Stimulated activated CD4-positive, alpha-beta T cell treated with anti-CD3 and anti-CD28 coated beads, Interleukin-1b, Interleukin-23, amount 100 ng/mL, for 4 hours (primary cell): ENCODE measurements at regions not wholly inside any gene's neighbourhood (a gene's known extent, or its start where the extent isn't known, plus 50 kb on each side); places are given as distances from the start of the nearest gene placed in this dataset.
"Not testable (repeated sequence)": the region's sequence is repeated elsewhere in the genome, so short reads cannot be mapped to it uniquely, and the experiment has no call there.

Experiments
- DNase-seq, 2 donors: peaks; one replicate each; pipeline ENCODE4 v3.0.0-alpha.2; 2020; ENCODE audit warnings: low read depth in 2 of 2

DNA sequence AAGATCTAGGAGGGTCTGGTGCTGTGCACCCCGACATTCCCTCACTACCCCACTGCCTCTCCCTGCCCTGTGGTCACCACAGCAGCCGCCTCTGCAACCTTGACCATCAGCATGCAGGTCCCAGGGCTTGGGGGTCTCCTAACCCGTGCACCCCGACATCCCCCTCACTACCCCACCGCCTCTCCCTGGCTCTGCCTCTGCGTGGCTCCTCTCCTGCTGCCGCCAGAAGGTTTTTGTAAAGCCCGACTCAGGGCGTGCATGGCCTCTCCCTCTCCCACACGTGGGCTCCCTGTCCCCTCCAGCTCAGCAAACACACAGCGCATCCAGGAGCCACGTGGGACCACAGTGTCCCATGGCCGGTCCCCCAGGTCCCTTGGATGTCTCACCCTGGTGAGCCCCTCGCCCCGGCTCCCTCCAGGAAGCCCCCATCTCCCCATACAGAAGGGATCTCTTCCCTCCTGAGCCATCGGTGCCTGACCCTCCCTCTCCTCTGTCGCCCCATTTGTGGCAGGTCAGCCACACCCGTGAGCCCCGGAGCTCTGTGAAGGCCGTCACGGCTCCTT, 112.5 kb upstream of the LPCAT1 start:
- not testable (repeated sequence) for DNase-seq

DNA sequence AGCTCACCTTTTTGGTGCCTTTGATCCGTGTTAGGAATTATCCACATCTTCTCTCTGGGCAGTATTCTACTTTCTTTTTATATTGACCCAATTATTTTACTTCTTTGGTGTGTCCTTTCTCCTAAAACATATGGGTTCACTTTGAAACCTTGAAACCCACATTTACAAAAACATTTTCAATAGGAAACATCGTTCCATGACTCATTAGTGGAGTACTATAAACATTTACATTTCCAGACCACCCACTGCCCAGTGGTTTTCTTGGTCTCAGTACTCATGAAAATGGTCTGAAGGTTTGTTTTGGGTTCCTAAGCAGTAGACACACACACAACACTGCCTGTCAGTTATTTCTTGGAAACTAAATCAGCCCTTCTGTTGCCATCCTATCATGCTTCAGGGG, 111.7 kb upstream of the LPCAT1 start:
- DNase-seq, result not testable (repeated sequence)

DNA sequence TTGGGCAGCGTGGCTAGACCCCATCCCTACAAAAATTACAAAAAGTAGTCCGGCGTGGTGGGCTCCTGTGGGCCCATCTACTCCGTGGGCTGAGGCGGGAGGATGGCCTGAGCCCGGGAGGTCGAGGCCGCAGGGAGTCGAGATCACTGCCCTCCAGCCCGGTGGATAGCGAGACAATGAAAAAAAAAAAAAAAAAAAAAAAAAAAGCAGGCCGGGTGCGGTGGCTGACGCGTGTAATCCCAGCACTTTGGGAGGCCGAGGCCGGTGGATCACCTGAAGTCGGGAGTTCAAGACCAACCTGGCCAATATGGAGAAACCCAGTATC, 110.5 kb upstream of the LPCAT1 start:
- no peak for DNase-seq

DNA sequence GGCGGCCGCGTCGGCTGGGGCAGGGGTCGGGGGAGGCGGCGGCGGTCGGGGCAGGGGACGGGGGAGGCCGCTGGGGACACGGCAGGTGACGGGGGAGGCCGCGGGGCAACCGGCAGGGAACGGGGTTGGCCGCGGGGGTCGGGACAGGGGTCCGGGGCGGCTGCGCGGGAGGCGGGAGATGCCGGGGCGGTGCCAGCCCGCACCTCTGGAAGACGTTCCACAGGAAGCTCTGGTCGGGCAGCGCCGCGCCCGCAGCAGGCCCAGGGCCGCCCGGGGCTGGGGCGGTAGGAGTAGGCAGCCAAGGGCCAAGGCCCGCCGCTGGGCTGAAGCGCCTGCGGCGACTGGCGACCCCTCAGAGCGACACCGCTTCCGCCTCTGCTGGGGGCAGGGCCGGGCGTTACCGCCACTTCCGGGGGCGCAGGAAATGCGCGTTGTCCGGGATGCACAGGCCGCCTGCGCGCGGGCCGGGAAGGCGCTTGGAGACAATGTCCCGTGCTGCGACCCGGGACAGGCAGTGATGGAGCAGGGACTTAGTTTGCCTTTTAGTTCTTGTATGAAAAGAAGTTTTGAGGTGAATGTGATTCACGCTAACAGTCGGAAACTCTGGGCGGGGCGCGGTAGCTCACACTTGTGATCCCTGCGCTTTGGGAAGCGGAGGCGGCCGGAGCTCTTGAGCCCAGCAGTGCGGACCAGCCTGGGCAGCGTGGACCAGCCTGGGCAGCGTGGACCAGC, 110.0 kb upstream of the LPCAT1 start:
- DNase-seq, result peak; percentile 46 to 69

DNA sequence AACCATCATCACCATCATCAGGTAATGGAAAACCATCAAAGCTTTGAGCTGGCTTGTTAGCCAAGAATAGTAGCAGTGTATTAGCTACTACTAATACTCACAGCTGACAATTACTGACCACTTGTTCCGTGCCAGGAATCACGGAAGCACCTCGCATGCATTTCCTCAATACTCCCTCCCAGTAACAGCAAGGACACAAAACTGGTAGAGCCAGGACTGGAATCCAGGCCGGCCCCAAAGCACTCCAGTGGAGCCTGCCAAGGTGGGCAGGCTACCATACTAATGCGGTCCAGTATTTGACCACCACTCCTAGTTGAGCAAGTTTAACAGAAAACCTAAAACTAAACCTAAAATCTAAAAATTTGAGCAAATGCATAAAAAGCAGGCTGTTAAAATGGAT, 107.2 kb upstream of the LPCAT1 start:
- DNase-seq, result not testable (repeated sequence)

DNA sequence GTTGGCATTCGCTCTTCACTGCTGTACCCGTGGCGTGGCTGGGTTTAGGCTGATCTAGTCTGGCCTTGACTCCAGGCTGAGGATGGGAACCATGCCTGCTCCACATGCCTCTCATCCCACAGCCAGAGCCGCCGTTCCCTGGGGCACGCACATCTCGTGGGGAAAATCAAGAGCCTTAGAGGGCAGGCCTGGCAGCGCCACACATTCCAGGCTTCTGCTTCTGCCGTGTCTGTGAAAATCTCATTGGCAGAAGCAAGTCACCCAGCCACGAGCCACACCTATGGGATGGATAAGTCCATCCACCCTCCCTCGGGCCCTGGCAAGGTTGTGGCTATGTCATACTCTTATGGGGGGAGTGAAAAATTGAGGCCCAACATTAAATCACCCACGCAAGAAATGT, 102.6 kb upstream of the LPCAT1 start:
- not testable (repeated sequence) for DNase-seq

DNA sequence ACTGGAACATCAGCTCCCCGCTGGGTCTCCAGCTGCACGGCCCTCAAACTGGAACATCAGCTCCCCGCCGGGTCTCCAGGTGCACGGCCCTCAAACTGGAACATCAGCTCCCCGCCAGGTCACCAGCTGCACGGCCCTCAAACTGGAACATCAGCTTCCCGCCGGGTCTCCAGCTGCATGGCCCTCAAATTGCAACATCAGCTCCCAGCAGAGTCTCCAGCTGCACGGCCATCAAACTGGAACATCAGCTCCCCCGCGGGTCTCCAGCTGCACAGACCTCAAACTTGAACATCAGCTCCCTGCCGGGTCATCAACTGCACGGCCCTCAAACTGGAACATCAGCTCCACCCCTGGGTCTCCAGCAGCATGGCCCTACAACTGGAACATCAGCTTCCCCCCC, 95.8 kb upstream of the LPCAT1 start:
- not testable (repeated sequence) for DNase-seq

DNA sequence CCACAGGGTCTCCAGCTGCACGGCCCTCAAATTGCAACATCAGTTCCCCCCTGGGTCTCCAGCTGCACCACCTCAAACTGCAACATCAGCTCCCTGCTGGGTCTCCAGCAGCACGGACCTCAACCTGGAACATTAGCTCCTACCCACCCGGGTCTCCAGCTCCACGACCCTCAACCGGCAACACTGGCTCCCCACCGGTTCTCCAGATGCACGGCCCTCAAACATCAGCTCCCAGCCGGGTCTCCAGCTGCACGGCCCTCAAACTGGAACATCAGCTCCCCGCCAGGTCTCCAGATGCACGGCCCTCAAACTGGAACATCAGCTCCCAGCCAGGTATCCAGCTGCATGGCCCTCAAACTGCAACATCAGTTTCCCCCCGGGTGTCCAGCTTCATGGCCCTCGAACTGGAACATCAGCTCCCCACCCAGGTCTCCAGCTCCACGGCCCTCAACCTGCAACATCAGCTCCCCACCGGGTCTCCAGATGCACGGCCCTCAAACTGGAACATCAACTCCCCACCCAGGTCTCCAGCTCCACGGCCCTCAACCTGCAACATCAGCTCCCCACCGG, 94.6 kb upstream of the LPCAT1 start:
- DNase-seq, result not testable (repeated sequence)

DNA sequence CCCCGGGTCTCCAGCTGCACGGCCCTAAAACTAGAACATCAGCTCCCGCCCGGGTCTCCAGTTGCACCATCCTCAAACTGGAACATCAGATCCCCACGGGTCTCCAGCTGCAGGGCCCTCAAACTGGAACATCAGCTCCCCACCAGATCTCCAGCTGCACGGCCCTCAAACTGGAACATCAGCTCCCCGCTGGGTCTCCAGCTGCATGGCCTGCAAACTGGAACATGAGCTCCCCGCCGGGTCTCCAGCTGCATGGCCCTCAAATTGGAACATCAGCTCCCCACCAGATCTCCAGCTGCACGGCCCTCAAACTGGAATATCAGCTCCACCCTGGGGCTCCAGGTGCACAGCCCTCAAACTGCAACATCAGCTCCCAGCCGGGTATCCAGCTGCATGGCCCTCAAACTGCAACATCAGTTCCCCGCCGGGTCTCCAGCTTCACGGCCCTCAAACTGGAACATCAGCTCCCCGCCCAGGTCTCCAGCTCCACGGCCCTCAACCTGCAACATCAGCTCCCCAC, 93.5 kb upstream of the LPCAT1 start:
- DNase-seq, result not testable (repeated sequence)

DNA sequence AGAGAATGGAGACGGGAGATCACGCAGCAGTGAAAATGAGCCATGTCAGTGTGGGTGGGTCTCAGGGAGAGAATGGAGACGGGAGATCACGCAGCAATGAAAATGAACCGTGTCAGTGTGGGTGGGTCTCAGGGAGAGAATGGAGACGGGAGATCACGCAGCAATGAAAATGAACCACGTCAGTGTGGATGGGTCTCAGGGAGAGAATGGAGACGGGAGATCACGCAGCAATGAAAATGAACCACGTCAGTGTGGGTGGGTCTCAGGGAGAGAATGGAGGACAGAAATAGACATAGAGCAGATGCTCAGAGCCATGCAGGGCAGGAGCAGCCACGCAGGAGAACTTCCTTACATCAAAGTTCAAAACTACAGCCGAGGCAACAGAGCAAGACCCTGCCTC, 89.8 kb upstream of the LPCAT1 start:
- not testable (repeated sequence) for DNase-seq

DNA sequence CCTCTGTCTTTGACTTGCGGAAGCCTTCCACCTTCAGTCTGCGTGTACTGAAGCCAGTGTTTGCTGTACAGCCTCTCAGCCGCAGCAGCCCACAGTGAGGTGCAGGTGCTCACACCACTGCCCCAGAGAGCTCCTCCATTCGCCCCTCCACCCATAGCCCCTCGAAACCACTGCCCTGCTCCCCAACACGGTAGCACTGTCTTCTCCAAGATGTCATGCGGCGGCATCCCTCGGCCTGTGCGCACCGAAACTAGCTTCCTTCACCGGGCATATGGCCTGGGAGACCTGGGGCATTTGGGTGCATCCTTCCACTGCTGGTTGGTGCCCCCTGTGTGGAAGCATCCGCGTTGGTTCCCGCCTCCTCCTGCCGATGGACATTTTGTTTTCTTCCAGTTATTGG, 86.8 kb upstream of the LPCAT1 start:
- not testable (repeated sequence) for DNase-seq

DNA sequence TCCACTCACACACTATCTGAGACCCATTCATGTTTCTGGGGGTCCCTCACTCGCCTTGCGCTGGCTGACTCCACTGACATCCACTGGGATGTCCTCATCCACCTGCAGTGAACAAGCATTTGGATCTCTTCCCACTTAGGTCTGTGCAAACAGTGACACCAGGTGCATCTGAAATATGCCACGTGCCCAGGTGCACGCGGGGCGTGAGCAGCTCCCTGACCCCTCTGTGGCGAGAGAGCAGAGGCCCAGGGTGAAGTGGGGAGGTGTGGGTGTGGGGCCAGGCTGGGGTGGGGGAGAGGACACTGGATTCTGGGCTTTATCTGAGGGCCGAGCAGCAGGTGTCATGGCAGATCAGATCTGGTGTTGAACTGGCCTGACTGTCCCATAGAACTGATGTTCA, 85.4 kb upstream of the LPCAT1 start:
- DNase-seq, result not testable (repeated sequence)

DNA sequence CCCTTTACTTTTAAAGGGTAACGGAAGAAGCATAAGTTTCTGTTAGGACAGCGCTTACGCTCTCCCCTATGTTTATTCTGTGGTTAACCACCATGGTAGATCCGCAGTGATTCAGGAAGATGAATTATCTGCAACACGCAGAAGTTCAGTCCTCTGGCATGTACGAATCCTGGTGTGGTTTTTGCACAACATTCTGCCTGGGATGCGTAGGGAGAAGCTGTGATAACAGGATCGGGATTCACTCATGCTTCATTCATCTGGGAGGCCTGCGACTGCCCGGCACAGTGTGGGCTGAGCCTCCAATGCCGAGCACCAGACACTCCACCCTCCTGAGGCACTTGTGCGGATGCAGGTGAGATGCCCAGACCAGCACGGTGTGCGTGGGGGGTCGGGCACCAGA, 84.6 kb upstream of the LPCAT1 start:
- DNase-seq, result not testable (repeated sequence)

DNA sequence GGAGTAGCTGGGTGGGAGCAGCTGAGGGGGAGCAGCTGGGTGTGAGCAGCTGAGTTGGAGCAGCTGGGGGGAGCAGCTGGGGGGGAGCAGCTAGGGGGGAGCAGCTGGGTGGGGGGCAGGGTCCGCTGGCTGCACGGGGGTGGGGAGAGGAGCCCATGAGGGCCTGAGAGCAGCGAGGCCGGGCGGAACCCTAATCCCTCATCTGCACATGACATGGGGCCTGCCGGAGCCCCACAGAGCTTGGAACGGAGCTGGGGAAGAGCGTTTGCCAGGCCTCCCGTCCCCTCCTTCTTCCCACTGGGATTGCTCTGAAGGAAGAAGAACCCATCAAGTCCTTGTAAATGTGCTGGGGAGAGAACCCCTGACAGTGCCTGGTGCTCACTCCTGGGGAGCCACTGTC, 83.2 kb upstream of the LPCAT1 start:
- DNase-seq, result not testable (repeated sequence)

DNA sequence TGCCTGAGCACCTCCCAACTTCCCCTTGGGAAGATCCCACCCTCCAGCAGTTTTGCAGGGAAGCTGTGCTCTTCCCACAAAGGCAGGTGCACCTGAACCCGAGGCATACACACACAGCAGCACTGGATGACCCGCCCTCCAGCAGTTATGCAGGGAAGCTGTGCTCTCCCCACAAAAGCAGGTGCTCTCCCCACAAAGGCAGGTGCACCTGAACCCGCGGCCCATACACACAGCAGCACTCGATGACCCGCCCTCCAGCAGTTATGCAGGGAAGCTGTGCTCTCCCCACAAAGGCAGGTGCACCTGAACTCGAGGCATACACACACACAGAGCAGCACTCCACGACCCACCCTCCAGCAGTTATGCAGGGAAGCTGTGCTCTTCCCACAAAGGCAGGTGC, 80.2 kb upstream of the LPCAT1 start:
- DNase-seq, result not testable (repeated sequence)

DNA sequence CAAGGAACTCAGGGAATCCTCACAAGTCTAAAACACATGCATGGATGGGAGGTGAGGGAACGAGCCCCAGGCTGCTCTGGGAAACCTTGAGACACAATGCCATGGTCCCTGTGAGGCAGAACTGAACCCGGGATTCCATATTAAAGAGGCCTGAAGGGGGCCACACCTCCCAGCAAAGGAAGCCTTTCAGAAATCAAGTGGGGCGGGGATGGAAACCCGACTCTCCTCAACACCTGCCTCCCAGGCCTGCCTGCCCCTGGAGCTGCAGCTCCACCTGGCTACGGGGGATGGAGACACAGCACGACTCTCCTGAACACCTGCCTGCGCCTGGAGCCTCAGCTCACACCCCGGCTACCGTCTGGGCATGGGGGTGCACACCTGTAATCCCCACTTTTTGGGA, 77.8 kb upstream of the LPCAT1 start:
- not testable (repeated sequence) for DNase-seq

DNA sequence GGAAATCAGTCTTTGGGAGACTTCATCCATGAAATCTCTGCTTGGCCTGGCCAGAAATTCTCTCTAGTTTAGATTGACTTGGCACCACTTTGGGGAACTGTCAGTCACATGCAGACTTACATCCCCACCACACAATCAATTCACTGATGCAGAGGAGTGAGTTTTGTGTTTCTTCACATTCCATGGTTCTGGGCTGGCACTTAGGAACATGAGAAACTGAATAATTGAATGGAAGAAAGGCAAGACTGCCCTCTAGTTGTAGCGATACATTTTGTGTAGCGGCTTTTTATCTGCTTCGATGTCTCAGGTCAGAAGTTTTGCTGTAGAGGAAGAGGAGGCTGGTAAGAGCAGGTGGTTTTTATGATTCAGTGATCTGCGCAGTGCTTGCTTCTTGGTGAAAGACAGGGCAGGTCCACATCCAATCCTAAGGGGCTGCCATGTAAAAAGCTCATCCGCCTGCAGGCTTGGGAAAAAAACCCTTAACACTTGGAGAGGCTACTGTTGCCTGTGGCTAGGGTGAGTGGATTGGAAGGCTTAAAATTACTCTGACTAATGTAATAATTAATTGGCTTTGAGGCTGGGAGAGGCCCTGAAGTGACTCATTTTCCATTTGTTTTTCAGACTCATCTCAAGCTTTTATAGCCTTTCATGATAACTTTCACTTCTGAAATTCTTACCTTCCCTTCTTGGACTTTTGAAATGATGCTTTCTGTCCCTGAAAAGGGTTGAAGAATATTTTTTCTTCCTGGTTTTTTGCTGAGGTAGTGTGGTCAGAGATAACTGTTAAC, 75.4 kb upstream of the LPCAT1 start:
- not testable (repeated sequence) for DNase-seq

DNA sequence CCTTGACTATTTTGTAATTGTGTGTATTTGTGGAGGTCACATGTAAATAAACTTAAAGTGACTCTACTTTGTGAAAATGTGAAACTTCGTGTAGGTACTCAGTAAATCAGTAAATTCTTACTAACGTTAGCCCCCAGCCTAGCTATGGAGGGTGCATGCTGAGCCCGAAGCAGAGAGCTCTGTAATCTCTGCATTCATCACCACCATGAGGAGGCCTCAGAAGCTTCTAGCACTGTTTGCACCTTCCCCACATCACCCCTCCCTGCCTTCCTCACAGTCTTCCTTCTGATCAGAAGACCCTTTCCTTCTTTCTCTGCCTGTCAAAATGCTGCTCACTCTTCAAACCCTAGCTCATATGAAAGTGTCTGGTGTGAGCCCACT, 73.3 kb upstream of the LPCAT1 start:
- not testable (repeated sequence) for DNase-seq

DNA sequence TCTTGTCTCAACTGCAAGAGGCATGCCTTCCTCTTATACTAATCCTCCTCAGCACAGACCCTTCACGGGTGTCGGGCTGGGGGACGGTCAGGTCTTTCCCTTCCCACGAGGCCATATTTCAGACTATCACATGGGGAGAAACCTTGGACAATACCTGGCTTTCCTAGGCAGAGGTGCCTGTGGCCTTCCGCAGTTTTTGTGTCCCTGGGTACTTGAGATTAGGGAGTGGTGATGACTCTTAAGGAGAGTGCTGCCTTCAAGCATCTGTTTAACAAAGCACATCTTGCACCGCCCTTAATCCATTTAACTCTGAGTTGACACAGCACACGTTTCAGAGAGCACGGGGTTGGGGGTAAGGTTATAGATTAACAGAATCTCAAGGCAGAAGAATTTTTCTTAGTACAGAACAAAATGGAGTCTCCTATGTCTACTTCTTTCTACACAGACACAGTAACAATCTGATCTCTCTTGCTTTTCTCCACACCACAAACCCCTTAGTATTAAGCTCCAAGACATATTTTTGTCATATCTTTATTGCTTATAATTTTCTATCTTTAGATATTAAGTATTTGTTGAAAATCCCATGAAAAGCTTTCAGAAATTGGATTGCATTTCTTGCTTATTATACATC, 72.8 kb upstream of the LPCAT1 start:
- DNase-seq, result not testable (repeated sequence)

DNA sequence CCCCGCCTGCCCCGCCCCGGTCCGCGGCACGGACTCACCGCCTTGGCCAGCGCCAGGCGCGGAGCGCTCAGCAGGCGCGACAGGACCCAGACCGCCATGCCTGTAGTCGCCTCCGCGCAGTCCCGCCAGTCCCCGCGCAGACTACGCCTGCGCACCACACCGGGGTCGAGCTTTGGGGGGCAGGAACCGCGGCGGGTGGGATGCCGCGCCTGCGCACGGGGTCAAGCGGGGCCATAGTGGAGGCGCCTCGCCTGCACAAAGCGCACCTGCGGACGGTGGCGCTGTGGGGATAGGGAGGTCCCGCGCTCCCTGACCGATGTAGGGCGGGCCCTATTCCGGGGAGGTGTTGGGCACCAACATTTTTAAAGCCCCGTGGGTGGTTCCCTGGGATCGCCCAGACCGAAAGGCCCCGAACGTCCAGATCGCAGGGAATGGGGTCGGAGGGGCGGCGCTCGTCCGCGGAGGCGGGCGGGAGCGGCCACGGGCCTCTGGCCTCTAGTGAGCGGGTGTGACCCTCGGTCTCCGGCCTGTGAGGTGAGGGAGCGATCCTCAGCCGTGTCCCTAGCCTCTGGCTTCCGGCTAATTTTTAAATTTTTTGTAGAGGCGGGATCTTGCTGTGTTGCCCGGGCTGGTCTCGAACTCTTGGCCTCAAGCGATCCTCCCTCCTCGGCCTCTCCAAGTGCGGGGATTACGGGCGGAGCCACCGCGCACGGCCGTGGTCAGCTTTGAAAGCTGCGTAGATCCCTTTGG, 70.8 kb upstream of the LPCAT1 start:
- DNase-seq, result peak; percentile 28 to 63

DNA sequence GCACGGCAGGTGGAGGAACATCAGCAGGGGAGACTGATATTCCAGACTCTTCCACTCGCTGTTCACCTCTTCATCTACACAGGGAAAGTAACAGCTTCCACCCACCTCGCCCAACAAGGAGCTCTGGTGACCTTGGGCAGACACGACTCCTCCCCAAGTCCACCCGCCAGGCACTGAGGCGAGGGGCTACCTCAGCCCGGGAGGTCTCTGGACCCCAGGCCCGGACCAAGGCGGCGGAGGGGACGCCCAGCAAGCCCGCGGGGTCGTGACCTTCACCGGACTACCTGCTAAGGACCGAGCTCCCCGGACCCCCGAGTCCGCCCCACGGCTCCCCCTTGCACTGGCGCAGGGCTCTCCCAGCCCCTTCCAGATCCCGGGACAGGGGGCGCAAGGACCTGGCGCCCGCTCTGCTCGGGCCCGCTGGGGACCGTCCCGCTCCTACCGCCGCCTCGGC, 70.2 kb upstream of the LPCAT1 start:
- DNase-seq, result no peak
